Globus pallidus (tissue), 1 donor: ENCODE measurements at regions not wholly inside any gene's neighbourhood (a gene's known extent, or its start where the extent isn't known, plus 50 kb on each side); places are given as distances from the start of the nearest gene placed in this dataset.

ENCODE experiments used
- DNase-seq: peaks from one replicate; pipeline ENCODE4 v3.0.0-alpha.2; 2015; ENCODE audit warnings: low spot score

DNA sequence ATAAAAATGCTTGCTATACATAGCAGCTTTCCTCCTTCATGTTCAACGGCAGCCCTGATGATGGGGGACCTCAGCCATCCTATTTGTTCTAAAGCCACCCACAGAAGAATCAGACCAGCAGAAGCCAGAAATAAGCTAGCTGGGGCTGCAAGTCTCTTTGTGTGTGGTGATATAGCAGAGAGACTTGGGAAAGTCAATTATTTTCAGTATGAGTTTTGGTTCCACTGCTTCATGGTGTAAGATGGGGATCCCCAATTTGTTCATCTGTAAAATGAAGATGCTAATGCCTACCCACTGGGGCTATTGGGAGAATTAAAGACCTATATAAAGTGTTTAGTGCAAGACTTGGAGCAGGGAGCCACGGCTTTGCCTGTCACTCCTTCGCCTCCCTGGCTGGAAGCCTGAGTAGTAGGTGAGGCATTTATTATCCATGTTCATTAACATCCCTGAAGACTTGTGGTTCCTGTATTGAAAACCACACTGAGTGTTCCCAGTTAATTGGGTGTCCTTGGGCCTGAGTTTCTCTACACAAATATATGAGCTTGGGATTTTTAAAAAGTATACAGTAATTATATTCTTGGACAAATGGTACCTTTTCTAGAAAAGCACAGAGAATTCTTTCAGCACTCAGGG lies 210.1 kb upstream of the SLC24A2 start:
- no peak for DNase-seq

DNA sequence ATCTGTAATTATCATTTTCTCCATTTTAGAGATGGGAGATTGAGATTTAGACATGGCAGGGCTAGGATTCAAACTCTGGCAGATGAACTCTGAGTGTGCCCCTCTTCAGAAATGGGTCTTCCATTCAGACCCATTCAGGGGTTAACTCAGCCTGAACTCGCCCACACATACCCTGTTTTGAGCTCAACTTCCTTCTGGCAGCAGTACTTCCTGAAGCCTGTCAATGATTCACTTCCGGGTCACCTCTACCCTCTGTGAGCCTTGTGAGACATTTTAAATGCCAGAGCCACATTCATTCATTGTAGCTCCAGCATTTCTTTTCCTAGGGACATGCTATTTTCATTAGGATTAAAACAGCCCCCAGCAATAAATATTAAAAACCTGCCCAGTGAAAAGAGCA lies 209.3 kb upstream of the SLC24A2 start:
- DNase-seq, result no peak

DNA sequence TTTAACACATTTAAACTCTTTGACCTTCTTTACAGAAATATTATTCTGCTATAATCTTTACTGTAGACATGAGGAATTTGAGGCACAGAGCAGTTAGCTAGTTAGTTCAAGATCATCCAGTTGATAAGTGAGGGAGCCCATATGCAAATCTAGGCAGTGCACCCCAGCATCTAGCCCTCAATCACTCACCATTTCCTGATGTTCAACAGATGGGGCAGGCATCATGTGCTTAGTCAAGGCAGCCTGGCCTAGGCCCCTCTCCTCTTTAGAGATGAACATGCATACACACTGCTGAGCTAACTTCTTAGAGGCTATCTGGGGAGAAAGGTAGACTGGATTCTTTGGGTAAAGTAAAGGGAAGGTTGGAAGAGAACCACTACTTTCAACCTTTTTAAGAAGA lies 206.8 kb upstream of the SLC24A2 start:
- DNase-seq, result no peak

DNA sequence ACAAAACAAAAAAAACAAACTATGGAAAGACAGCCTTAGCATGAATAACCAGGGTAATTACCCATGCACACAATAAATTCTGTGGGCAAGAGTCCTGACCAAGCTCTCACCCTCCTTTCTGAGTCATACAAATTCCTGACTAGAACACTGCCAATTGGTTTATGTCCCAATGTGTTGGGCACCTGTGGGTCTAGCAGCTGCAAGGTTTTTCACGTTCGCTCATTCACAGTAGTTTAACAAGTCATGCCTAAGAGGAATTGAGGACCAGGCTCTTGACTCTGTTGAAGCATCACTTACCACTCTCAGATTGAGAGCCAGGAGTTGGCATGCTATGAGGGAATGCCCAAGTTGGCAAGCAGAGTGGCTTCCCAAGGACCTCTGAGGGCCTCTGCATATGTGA lies 205.5 kb upstream of the SLC24A2 start:
- DNase-seq, result no peak

DNA sequence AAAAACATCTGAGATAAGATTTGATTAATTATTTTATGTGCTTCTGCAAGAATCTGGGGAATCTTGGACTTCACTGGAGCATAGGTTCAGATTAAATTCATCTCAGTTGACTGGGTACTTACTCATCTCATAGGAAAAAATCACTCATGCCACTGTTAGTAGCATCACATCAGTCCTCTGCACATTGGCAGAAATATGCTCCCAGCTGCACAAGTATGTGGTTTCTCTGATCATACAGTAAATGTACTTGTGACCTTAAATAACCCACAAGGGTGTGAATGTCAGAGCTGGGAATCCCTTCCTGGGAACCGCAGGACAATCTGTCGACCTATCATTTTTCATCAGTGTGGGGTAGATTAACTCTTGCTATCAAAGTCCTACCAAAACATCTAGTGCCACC lies 203.7 kb upstream of the SLC24A2 start:
- no peak for DNase-seq

DNA sequence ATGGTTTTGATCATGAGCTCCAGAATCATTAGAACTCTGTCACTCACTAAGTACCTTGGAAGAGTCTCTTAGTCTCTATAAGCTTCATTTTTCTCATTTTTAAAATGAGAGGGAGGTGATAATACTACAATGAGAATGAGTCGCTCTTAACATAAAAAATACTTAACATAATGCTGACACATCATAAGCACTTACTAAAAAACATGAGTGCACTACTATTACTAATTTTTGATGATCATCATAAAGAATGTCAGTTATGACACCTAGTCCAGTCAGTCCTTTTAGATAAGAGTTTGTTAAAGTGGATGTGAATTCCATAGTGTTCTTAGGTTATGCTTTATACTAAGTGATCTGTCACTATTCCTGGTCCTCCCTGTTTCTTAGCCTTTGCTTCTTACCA lies 200.4 kb upstream of the SLC24A2 start:
- no peak for DNase-seq

DNA sequence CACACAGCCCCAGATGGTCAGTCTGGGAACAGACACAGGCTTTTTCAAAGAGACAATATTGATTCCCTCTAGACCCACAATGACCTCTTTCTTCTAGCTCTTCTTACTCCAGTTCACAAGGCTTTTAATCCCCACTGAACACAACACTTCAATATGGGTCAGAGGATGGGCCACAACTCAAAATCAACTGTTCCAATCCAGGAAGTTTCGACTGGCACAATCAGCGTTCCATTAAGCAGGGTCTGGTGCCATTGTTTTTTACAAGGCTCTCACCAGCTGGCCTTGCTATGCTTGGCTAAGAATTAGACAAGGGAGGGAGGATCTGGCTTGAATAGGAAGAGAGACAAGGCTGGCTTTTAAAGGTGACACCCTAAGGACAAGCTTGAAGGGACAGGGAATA lies 199.4 kb upstream of the SLC24A2 start:
- DNase-seq, result peak; percentile 80

DNA sequence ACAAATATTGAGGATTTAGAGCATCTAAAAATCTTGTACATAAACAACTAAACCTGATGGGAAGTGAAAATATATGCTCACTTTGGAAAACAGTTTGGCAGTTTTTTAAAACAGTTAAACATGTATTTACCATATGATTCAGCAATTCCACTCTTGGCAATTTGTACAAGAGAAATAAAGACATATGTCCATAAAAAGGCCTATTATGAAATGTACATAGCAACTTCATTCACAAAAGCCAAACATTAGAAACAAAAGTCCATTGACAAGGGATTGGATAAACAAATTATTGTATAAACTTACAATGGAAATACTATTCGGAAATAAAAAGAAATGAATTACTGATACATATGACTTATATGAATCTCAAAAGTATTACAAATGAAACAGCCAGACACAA lies 196.2 kb upstream of the SLC24A2 start:
- DNase-seq, result peak; percentile 25

DNA sequence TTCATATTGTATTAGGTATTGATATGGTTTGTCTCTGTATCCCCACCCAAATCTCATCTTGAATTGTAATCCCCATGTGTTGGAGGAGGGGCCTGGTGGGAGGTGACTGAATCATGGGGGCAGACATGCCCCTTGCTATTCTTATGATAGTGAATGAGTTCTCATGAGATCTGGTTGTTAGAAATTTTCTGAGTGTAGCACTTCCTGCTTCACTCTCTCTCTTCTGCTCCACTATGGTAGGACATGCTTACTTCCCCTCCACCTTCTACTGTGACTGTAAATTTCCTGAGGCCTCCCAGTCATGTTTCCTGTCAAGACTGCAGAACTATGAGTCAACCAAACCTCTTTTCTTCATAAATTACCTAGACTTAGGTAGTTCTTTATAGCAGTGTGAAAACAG lies 187.4 kb upstream of the SLC24A2 start:
- DNase-seq, result no peak

DNA sequence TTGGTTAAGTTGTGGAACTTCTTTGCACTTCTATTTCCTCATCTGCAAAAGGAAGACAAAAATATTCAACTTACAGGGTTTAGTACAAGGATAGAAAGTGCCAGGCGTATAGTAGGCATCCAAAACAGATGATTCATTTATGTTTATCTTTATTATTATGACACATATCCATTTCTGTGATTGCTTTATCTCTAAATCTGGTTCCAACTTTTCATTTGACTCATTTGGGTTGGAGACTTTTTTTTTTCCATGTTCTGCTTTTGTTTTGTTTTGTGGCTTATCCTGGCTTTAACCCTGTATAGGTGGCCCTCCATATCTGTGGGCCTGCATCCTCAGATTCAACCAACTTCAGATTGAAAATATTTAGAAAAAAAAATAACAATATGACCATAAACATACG lies 186.7 kb upstream of the SLC24A2 start:
- no peak for DNase-seq

DNA sequence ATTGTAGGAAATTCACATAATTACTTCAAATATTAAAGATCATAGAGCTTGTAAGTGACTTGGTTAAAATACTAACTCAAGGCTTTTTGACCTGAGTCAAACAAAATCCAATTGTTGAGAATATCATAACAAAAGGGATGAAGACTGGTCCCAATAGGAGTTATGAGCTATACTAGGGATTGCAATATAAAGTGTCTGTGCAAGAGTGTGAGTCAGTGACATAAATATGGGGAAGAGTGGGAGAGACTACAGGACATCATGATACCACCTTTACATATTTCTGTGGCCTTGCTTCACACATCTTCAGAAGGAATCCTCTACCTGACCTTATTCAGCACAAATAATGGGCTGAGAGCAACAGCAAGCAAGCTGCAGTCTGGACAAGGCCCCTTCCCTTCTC lies 180.9 kb upstream of the SLC24A2 start:
- no peak for DNase-seq

DNA sequence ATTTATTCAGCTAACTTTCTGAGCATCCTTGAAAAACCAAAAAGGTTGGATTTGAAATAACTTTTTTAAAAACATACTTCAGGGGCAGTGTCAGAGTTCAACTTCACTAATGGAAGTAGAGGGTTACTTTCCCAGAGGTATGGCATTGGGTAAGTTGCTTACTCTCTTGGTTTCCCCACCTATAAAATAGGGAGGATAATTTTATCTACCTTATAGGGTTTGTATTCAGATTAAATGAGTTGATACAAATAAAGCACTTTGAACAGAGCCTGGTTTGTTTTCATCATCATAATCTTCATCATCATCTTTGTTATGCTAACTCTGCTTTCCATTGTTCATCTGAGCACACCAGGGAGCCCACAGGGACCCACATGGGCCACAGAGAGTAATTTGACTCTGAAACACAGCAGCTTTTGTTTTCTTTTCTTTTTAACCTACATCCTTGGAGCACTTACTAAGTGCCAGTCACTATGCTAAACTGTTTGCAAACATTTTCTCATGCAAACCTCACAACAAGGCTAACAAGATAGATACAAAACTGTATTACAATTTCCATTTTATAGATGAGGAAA lies 179.1 kb upstream of the SLC24A2 start:
- no peak for DNase-seq

DNA sequence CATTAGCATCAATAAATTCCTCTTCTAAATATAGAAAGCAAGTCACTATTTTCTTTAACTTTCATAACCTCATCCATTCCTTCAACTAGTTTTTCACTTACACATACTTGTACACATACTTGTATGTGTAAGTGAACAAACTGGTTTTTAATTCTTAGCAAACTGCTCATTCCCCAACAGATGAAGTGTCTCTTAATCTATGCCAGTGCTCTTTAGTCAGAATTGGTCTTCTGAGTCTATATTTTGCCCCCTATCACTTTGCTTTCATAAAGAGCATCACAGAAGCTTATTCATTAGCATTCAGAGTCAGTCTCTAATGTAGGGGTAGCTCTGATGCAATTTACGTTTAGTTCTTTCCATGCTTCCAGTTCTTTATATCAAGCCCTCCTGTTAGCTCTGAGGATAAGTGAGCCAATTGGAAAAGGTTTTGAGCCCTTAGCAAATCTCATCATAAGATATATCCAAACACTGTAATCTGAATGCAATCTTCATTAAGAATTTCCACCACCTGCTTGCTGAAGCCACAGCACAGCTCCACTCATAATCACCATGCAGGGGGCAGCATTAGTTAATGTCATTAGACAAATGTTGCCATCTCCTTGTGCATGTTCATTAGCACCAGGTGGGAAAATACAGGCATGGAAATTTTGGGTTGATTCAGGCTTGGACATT lies 178.5 kb upstream of the SLC24A2 start:
- no peak for DNase-seq

DNA sequence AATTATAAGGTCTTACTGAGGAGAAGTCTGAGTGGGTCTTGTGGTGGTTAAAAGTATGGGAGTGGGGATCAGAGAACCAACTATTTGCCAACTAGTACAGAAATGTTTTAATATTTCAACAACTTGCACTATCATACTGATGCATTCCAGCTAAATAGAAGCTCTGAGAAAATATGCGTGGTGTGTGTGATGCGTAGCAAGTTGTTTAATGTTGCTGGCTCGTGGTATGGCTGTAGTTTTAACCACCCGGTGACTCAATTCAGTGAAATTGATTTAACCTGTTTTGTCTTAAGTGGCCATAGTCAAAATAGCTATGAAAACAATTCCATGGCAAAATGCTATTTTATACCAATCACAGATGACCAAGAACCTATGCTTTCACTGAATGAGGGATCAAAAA lies 176.5 kb upstream of the SLC24A2 start:
- no peak for DNase-seq

DNA sequence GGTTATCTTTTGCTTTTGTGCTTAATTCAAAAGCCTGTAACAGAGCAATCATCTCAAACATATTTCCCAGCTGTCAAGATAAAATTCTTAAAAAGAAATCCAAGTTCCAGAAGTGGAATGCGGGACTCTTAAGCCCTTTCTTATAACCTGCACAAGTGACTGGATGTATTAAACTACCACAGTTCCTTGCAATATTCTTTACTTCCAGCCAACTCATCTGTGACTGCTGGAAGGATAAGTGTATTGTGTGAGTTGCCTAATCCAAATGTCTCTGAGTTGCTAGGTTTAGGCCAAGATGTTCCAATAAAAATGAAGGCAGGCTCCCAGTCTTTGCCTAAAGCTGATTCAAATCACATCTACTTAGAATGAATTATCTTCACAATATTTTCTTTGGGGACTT lies 159.2 kb upstream of the SLC24A2 start:
- DNase-seq, result no peak

DNA sequence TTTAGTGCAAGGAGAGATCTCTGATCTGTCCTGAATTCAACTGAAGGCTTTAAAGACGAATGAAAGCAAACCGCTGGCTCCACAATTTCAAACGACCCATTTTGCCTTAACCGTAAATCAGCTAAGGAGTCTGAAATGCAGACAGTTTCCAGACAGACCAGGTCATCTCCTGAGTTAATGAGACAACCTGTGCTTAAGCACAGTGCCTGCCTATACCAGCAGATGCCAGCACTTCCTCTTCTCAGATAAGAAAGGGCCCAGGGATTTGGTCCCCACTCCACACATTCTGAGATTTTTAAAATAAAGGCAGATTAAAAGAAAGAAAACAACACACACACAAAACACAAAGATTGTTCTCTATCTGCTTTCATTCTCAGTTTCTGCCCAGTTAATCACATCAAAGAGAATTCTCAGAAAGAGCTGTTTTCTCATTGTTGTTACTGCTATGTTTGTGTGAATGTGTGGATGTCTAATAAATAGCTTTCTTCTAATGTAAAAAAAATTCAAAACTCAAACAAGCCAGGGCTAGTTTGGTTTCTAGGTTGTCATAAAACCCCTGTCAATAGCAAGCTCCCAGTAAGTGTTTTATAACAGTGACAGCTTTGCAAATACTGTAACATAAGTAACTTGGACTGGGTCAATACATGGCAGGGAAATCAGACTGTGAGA lies 157.7 kb upstream of the SLC24A2 start:
- no peak for DNase-seq

DNA sequence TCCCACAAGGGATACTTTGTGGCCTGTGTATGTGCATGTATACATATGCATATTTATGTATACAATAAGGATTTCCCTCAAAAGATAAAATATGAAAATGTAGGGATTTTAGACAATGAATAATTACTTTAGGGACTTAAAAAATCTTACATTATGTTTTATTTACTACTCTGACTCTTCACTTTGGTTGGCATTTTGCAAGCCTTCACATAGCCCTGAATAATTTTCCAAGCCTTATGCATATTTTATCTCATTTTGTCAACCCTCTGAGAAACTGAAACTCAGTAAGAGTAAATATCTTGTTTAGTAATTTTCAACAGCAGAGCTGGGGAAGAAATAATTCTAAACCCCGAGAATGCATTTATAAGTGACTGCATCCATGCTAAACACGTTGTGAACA lies 153.0 kb upstream of the SLC24A2 start:
- DNase-seq, result no peak

DNA sequence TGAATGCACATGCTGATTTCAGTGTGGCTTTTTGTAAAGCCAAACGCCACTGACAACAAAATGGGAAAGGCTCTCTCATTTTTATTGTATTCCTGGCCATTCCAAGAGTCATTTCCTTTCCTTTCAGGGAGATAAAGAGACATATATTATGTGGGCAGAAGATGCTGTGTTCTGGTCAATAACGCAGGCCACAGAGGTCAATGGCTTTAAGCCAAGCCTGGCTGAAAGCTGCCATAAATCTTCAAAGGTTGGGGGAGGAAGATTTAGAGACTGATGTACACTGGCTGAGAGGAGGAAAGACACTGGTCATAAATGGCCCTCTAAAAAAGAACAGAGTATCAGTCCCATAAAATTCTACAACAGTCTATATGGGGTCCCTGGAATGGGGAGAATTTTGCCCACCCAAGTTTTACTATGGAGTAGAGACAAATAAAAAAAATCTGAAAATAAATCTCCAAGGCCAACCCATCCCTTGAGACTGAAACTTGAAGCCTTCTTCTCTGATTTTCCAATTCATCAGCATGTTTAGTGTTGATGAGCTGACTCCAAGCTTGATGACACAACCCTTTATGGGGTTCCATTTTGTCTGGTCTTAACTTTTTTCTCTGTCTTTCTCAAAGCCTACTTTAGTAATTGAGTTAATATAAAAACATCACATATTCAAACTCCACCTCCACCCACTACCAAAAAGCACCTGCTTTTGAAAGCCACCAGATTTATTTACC lies 152.1 kb upstream of the SLC24A2 start:
- DNase-seq, result no peak

DNA sequence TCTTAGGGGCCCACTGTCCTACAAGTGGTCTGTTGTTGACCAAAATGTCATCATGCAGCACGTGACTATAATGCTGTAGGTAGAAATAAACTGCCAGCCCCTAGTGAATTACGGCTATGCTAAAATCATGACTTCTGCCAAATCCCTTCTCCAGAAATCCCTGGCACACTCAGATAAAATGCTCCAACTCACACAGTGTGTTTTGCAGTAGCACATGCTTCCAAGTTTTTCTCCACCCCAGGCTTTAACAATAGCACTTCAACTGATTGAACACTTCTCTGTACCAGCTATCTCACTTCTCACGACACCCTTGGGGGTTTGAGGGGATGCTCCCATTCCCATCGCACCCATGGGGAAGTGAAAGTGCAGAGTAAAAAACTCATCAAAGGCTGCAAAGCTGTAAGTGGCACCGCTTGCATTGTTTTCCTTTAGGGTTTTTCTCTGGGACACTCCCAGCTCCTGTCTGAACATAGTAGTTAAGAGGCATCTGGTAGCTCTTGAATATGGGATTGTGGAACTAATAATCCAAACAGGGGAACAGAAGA lies 151.0 kb upstream of the SLC24A2 start:
- no peak for DNase-seq

DNA sequence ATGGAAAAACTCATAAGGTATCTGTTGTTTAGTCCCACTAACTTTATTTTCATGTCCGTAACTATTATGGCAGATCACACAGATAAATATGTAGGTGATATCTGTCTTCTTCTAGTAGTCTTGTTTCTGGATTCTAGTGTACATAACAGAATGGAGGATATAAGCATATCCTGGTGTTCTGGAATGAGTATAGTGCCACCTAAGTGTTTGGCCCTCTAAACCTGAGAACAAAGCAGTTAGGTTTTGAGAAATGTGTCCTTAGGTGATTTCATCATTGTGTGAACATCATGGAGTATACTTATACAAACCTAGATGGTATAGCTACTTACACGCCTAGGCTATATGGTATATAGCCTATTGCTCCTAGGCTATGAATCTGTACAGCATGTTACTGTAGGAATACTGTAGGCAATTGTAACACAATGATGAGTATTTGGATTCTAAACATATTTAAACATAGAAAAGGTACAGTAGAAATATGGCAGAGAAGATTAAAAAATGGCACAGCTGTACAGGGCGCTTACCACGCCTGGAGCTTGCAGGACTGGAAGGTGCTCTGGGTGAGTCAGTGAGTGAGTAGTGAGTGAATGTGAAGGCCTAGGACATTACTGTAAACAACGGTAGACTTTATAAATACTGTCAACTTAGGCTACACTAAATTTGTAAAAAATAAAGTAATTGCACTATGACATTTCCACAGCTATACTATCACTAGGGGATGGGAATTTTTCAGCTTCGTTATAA lies 150.3 kb upstream of the SLC24A2 start:
- no peak for DNase-seq

DNA sequence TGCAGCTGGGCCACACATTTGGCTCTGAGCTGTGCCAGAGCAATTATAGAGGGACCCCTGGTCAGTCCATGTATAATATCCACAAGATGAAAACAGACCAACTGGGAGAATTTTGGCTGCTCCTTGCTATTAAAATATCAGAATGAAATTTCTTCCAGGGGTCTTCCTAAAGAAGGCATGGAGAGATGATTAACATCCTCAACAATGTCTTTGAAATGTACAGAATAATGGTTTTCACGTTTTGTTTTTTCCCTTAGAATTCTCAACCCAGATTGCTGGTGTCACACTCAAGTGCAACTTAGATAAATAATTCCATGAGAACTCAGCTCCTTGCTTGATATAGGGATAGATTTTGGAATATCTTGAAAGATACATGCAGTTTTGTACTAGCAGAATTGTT lies 148.3 kb upstream of the SLC24A2 start:
- no peak for DNase-seq

DNA sequence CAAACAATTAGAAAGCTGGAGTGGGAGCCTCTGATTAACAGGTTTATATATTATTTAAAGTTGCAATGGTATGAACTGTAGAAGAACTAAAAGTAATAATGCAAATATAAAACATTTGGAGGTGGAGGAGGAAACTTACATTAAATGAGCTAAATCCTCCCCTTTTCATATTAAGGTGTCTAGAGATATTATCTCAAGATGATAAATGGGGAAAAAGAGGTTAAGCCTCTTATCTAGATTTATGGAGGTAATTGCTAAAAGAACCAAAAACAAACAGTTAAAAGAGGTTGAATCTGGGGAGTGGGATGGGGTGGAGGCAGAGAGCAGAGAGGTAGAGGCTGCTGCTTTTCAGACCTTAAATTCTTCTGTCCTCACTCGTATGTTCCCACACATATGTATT lies 147.8 kb upstream of the SLC24A2 start:
- DNase-seq, result no peak
